GM19239 (cell line): ENCODE measurements at regions not wholly inside any gene's neighbourhood (a gene's known extent, or its start where the extent isn't known, plus 50 kb on each side); places are given as distances from the start of the nearest gene placed in this dataset.

Experiments
- DNase-seq: peaks from one replicate; pipeline ENCODE4 v3.0.0; 2011; ENCODE audit warnings: low spot score; ENCODE audit not compliant: insufficient read length
- FAIRE-seq: peaks from 2 replicates; lab custom pipeline; 2011; peaks lifted over from hg19 to GRCh38; lab: Jason Lieb, UNC

DNA sequence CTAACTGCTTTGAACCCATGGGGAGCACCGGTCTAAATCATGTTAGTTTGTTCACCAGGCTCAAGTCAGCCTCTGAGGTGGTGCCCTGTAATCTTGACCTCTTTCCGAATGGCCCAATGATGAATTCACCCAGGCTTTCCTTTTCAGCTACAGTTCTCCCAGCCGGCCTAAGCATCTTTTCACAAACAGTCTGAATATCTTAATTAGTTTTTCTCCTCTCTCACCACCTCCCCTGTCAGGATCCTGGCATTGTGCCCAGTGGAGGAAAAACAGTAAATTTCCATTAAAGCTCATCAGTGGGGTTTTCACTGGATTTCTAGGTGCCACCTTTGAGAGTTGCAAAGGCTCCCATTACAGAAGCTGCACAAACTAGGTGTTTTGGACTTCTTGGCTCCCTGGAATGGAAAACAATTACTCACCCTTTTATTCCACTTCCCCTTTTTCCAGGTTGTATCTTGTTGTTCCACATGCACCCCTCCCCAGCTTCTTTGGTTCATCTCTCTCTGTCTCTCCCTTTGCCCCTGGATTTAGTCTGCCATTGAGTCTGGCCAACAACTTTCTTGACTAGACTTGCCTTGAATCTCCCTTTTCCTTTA lies 69.4 kb upstream of the ADAMTSL1 start:
- no peak for FAIRE-seq
- no peak for DNase-seq

DNA sequence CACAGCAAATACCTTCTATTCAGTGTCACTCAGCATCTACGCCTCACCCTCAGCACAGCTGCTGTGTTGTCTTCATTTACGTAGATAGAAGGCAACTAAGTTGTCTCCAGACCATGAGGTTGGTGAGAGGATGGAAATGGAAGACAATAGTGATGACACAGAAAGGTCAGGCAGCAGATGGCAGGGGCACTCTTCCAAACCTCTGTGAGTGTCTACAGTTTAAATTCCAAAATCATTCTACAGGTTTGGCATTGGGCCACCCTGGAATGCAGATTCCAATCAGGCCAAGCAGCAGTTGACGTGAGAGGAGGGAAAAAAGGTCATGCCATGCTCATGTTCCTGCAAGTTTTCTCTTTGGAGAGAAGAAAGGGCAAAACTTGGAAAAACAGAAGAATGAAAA lies 68.7 kb upstream of the ADAMTSL1 start:
- FAIRE-seq, result no peak

DNA sequence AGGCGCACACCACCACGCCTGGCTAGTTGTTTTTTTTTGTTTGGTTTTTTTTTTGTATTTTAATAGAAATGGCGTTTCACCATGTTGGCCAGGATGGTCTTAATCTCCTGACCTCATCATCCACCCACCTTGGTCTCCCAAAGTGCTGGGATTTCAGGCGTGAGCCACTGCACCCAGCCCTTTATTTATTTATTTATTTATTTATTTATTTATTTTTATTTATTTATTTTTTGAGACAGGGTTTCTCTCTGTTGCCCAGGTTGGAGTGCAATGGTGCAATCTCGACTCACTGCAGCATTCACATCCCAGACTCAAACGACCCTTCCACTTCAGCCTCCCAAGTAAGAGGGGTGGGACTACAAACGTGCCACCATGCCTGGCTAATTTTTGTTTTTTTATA lies 63.0 kb upstream of the ADAMTSL1 start:
- DNase-seq, result no peak
- no peak for FAIRE-seq

More for the DNA sequence above, 68.7 kb upstream of the ADAMTSL1 start:
- no peak for DNase-seq

DNA sequence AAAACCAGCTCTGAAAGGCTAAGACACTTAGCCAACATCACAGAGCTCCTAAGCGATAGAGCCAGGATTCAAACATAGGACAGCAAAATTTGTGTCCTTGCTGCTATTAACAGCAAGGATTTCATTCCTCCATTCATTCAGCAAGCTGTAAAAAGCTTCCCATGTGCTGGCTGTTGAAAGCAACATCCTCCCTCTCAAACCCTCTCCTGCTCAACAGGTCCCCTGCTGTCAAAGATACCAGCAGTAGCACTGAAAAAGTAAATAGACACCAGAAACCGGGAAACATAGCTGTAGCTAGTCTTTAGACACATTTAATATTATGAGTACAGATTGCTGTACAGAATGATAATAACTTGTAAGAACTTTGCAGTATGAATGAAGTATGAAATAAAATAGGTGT lies 52.6 kb upstream of the ADAMTSL1 start:
- FAIRE-seq (no peak), DNase-seq (no peak)

DNA sequence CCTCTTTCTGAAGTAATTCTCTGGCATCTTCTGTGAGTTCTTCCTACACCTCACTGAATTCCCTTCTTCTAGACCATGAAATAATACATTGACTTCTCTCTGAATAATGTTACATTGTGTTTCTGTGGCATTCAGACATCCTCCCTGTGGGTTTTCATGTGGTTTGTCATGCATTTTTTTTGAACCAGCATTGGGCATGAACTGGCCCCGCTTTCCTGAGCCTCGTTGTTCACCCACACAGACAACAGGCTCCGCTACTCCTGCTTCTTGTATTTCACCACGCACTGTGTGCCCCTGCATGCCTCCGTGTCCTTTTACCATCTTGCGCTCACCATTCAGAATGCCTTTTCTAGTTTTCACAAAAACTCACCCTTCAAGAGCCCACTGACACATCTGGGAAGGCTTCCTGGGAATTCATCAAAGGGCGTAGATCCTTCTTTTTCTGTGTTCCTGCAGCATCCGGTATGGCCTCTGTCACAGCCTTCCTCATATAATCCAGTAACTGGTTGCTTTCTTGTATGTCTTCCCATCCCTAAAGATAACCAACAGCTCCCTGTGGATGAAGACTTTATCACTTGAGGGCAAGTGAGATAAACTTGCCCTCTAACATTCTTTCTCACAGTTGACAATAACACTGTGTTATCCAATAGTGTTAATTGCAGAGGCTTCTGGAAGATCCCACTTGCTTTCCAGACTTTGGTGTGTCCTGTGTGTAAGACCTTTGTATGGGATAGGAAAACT lies 51.5 kb upstream of the ADAMTSL1 start:
- FAIRE-seq, result no peak
- no peak for DNase-seq

DNA sequence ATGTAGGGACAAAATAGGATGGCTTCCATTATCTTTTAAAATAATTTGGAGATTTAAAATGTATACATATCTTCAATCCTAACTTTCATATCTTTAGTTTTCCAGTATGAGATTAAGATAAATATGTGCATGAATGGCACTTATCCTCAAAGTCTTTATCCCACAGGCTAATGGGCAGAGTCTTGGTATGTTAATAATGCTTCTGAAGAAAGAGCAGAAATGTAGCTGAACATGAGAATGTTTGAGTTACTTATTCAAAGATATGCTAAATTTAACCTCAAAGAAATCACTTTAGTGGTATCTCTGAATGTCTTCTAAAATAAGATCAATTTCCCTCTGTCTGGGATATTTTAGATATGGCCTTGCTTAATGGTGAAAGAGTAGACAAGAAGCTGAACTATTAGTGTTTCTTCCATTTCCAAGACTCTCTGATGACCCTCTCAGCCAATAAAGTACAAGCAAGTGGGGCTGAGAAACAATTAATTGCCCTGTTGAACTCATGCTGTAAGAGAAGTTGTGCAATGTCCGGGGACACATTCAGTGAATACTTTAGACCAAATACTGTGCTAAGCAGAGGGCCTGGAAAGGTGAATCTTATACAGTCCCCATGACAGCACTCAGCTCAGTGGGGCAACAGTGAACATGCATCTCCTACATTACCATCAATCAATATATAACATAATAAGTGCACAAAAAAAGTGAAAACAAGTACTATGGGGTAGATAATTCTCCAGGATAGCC lies 50.0 kb upstream of the ADAMTSL1 start:
- FAIRE-seq, result no peak
- DNase-seq, result no peak
